Liver (tissue), 7 donors: ENCODE measurements at regions not wholly inside any gene's neighbourhood (a gene's known extent, or its start where the extent isn't known, plus 50 kb on each side); places are given as distances from the start of the nearest gene placed in this dataset.
"Not testable (repeated sequence)": the region's sequence is repeated elsewhere in the genome, so short reads cannot be mapped to it uniquely, and the experiment has no call there.

Experiments used
- DNase-seq: peaks from one replicate; pipeline ENCODE4 v3.0.0-alpha.2; 2017; ENCODE audit warnings: low spot score
- H3K27ac ChIP-seq, 2 donors: one replicate each; pipeline ENCODE4 v1.7.0; 2013; ENCODE audit warnings: inconsistent platforms in 2 of 2, low read length in 2 of 2, control low read depth in 1 of 2, low read depth in 1 of 2, mild to moderate bottlenecking in 1 of 2
- H3K27me3 ChIP-seq, 4 donors: one replicate each; pipeline versions ENCODE4 v1.6.1 to v1.7.0; 2013; ENCODE audit warnings: low read length in 3 of 4, inconsistent platforms in 1 of 4, mild to moderate bottlenecking in 1 of 4, moderate library complexity in 1 of 4; ENCODE audit not compliant: control insufficient read depth in 4 of 4, insufficient read depth in 4 of 4
- H3K36me3 ChIP-seq, 4 donors: one replicate each; pipeline versions ENCODE4 v1.6.1 to v1.7.0; 2013; ENCODE audit warnings: low read length in 3 of 4, mild to moderate bottlenecking in 3 of 4, low read depth in 1 of 4, moderate library complexity in 1 of 4; ENCODE audit not compliant: control insufficient read depth in 4 of 4, insufficient read depth in 3 of 4
- H3K4me1 ChIP-seq, 4 donors: one replicate each; pipeline versions ENCODE4 v1.6.1 to v1.7.0; 2013; ENCODE audit warnings: low read length in 3 of 4, mild to moderate bottlenecking in 3 of 4, moderate library complexity in 1 of 4; ENCODE audit not compliant: control insufficient read depth in 4 of 4, insufficient read depth in 4 of 4
- H3K4me3 ChIP-seq, 3 donors: one replicate each; pipeline versions ENCODE4 v1.6.1 to v1.7.0; 2013; ENCODE audit warnings: low read length in 3 of 3, control low read depth in 1 of 3, low read depth in 1 of 3, mild to moderate bottlenecking in 1 of 3
- H3K9ac ChIP-seq, 2 donors: one replicate each; pipeline ENCODE4 v1.7.0; 2013; ENCODE audit warnings: low read length in 2 of 2, mild to moderate bottlenecking in 2 of 2, moderate library complexity in 2 of 2, control low read depth in 1 of 2, low read depth in 1 of 2
- H3K9me3 ChIP-seq, 4 donors: one replicate each; pipeline versions ENCODE4 v1.6.1 to v1.7.0; 2013; ENCODE audit warnings: low read length in 3 of 4; ENCODE audit not compliant: control insufficient read depth in 4 of 4
- GABPA ChIP-seq, 2 donors: IDR thresholded peaks in 1 of 2; conservative IDR thresholded peaks in 1 of 2; 2 replicates each; pipeline ENCODE4 v1.6.1; 2016; ENCODE audit warnings: antibody characterized with exemption in 2 of 2, mild to moderate bottlenecking in 1 of 2, moderate library complexity in 1 of 2
- SP1 ChIP-seq: IDR thresholded peaks from 2 replicates; pipeline ENCODE4 v1.6.1; 2018; ENCODE audit warnings: antibody characterized with exemption, mild to moderate bottlenecking
- TAF1 ChIP-seq: conservative IDR thresholded peaks from 2 replicates; pipeline ENCODE4 v1.6.1; 2016; ENCODE audit warnings: antibody characterized with exemption, mild to moderate bottlenecking
- WGBS: extraction: QIAGEN DNeasy Blood & Tissue Kit; methylation state at CpG from one replicate; pipeline ENCODE4 v1.1.7; 2013; 5-methylcytosine and 5-hydroxymethylcytosine counted together
- donor health status: healthy.
- donor health status: healthy.
- donor health status: healthy.
- donor health status: healthy.

DNA sequence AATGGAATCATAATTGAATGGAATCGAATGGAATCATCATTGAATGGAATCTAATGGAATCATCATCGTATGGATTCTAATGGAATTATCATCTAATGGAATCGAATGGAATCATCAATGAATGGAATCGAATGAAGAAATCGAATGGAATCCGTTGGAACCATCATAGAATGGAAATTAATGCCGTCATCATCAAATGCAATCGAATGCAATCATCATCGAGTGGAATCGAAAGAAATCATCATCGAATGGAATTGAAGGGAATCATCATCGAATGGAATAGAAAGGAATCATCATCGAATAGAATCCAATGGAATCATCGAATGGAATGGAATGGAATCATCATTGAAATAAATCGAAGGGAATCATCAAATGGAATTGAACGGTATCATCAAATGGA, 217.2 kb downstream of the SHCBP1 start:
- peaks cover 0 to 18% (median 0%) of the 10 kb centered on the region in 4 donors for H3K9me3 ChIP-seq
- DNase-seq: no peak
- no peak overlapping the region for H3K27ac ChIP-seq
- no peaks in the 10 kb centered on the region for H3K4me1 ChIP-seq
- no peaks in the 10 kb centered on the region for H3K27me3 ChIP-seq
- no peak overlapping the region for H3K9ac ChIP-seq
- no peak overlapping the region for H3K4me3 ChIP-seq
- no peaks in the 10 kb centered on the region for H3K36me3 ChIP-seq
- WGBS: 69% methylated on average over 16 of the region's 16 CpGs
- no peak for TF ChIP-seq SP1
- no peak for TF ChIP-seq TAF1
- no peak for TF ChIP-seq GABPA (IDR thresholded peaks at IDR 0.05 in 1 of 2, conservative IDR thresholded peaks at IDR 0.05 in 1 of 2)

DNA sequence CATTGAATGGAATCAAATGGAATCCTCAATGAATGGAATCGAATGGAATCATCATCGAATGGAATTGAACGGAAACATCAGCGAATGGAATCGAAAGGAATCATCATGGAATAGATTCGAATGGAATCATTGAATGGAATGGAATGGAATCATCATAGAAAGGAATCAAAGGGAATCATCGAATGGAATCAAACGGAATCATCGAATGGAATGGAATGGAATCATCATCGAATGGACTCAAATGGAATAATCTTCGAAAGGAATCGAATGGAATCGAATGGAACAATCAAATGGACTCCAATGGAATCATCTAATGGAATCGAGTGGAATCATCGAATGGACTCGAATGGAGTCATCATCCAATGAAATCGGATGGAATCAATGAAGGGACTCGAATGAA, 222.6 kb downstream of the SHCBP1 start:
- WGBS: 68% methylated on average over 16 of the region's 18 CpGs

DNA sequence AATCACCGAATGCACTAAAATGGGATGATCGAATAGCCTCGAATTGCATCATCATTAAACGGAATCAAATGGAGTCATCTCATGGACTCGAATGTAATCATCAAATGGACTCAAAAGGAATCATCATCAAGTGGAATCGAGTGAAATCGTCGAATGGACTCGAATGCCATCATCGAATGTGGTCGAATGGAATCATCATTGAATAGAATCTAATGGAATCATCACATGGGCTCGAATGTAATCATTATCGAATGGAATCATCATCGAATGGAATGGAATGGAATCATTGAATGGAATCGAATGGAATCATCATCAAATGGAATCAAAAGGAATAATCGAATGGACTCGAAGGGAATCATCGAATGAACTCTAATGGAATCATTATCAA, 224.3 kb downstream of the SHCBP1 start:
- not testable (repeated sequence) for H3K9ac ChIP-seq, H3K4me3 ChIP-seq, H3K27ac ChIP-seq, H3K36me3 ChIP-seq, H3K9me3 ChIP-seq, H3K27me3 ChIP-seq, DNase-seq, H3K4me1 ChIP-seq
- 60% methylated on average over 15 of the region's 18 CpGs for WGBS

More for the DNA sequence above, 222.6 kb downstream of the SHCBP1 start:
- not testable (repeated sequence) for H3K27ac ChIP-seq, H3K9me3 ChIP-seq, DNase-seq, H3K36me3 ChIP-seq, H3K27me3 ChIP-seq, H3K4me1 ChIP-seq, H3K4me3 ChIP-seq, H3K9ac ChIP-seq

DNA sequence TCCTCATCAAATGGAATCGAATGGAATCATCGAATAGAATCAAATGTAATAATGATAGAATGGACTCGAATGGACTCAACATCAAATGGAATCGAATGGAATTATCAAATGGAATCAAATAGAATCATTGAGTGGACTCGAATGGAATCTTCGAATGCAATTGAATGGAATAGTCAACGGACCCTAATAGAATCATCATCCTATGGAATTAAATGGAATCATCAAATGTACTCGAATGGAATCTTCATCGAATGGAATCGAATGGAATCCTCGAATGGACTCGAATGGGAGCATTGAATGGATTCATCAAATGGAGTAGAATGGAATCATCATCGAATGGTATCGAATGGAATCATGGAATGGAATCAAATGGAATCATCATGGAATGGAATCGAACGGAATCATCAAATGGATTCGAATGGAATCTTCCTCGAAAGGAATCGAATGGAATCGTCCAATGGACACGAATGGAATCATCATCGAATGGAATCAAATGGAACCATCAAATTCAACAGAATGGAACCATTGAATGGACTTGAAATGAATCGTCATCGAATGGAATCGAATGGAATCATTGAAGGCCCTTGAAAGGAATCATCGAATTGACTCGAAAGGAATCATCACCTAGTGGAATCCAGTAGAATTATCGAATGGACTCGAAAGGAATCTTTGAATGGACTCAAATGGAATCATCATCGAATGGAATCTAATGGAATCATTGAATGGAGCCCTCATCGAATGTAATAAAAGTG, 224.9 kb downstream of the SHCBP1 start:
- H3K9ac ChIP-seq, H3K36me3 ChIP-seq, DNase-seq, H3K27ac ChIP-seq, H3K4me3 ChIP-seq, H3K27me3 ChIP-seq, H3K9me3 ChIP-seq, H3K4me1 ChIP-seq: not testable (repeated sequence)
- 68% methylated on average over 31 of the region's 31 CpGs for WGBS

- not testable (repeated sequence) for H3K9me3 ChIP-seq, H3K27ac ChIP-seq, H3K4me1 ChIP-seq, DNase-seq, H3K27me3 ChIP-seq, H3K9ac ChIP-seq, H3K36me3 ChIP-seq
- peak overlapping the region in 1 of 3 donors; percentile 1 for H3K4me3 ChIP-seq
- 75% methylated on average over 23 of the region's 23 CpGs for WGBS
Measured at GRCh38 chr16:46395391-46395921, 225.7 kb downstream of the SHCBP1 start.

GRCh38 chr16:46394963-46395362, 226.2 kb downstream of the SHCBP1 start:
- not testable (repeated sequence) for H3K4me3 ChIP-seq, H3K4me1 ChIP-seq, H3K9me3 ChIP-seq, H3K27me3 ChIP-seq, DNase-seq, H3K27ac ChIP-seq, H3K9ac ChIP-seq, H3K36me3 ChIP-seq
- WGBS: 68% methylated on average over 16 of the region's 17 CpGs

DNA sequence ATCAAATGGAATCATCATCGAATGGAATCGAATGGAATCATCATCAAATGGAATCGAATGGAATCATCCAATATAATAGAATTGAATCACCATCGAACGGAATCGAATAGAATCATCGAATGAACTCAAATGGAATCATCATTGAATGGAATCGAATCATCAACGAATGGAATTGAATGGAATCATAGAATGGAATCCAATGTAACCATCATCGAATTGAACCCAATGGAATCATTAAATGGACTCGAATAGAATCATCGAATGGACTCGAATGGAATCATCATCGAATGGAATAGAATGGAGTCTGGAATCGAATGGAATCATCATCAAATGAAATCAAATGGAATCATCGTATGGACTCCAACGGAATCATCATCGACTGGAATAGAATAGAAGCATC, 227.0 kb downstream of the SHCBP1 start:
- not testable (repeated sequence) for H3K27ac ChIP-seq, H3K9ac ChIP-seq, H3K4me3 ChIP-seq, H3K27me3 ChIP-seq, H3K4me1 ChIP-seq, H3K9me3 ChIP-seq, DNase-seq, H3K36me3 ChIP-seq
- 70% methylated on average over 17 of the region's 18 CpGs for WGBS

GRCh38 chr16:46392930-46393722, 228.1 kb downstream of the SHCBP1 start:
- not testable (repeated sequence) for DNase-seq, H3K4me1 ChIP-seq, H3K27ac ChIP-seq, H3K9ac ChIP-seq, H3K36me3 ChIP-seq, H3K4me3 ChIP-seq, H3K27me3 ChIP-seq, H3K9me3 ChIP-seq
- WGBS: 70% methylated on average over 23 of the region's 26 CpGs
